Ishikawa (cell line): ENCODE measurements at regions not wholly inside any gene's neighbourhood (a gene's known extent, or its start where the extent isn't known, plus 50 kb on each side); places are given as distances from the start of the nearest gene placed in this dataset.

Experiments
- CEBPB ChIP-seq: IDR thresholded peaks from 2 replicates; pipeline ENCODE4 v1.6.1; 2012
- CREB1 ChIP-seq: IDR thresholded peaks from 2 replicates; pipeline ENCODE4 v1.6.1; 2012; ENCODE audit warnings: low read depth
- EGR1 ChIP-seq: IDR thresholded peaks from 2 replicates; pipeline ENCODE4 v1.6.1; 2012
- FOXM1 ChIP-seq: IDR thresholded peaks from 2 replicates; pipeline ENCODE4 v1.6.1; 2012; ENCODE audit warnings: low read depth, borderline replicate concordance
- RAD21 ChIP-seq: IDR thresholded peaks from 2 replicates; pipeline ENCODE4 v1.6.1; 2012; ENCODE audit warnings: low read depth
- TAF1 ChIP-seq: IDR thresholded peaks from 2 replicates; pipeline ENCODE4 v1.6.1; 2012; ENCODE audit warnings: low read depth, mild to moderate bottlenecking
- TEAD4 ChIP-seq: IDR thresholded peaks from 2 replicates; pipeline ENCODE4 v1.6.1; 2012
- YY1 ChIP-seq: IDR thresholded peaks from 2 replicates; pipeline ENCODE4 v1.6.1; 2012; ENCODE audit warnings: low read depth
- ZBTB7A ChIP-seq: IDR thresholded peaks from 2 replicates; pipeline ENCODE4 v1.6.1; 2012; ENCODE audit warnings: low read depth
- TF ChIP-seq, protein P1 (sequence below): IDR thresholded peaks from 2 replicates; pipeline ENCODE4 v1.6.1; 2012; ENCODE audit warnings: low read depth, mild to moderate bottlenecking

DNA sequence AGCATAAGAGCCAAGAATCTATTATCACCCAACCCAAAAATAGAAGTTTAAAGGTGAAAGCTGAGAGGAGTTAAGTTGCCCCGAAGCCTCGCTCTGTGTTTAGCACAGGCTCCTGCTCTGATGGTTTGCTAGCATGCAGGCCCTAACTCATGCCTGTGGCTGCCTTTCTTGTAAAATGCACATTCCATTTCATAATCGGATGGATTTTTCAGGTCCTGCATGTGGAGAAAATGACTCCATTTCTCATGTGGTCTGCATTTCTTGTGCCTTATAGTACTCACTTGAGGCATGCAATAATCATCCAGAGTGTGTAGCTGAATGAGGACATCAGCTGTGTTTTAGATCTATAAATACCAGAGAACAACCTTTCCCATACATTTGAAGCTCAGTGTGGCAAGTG lies 381.8 kb downstream of the CPS1 start:
- TF ChIP-seq TAF1: no peak
- TF ChIP-seq FOXM1: no peak
- TF ChIP-seq CREB1: no peak
- TF ChIP-seq CEBPB: no peak
- no peak for TF ChIP-seq RAD21
- TF ChIP-seq, protein P1, sequence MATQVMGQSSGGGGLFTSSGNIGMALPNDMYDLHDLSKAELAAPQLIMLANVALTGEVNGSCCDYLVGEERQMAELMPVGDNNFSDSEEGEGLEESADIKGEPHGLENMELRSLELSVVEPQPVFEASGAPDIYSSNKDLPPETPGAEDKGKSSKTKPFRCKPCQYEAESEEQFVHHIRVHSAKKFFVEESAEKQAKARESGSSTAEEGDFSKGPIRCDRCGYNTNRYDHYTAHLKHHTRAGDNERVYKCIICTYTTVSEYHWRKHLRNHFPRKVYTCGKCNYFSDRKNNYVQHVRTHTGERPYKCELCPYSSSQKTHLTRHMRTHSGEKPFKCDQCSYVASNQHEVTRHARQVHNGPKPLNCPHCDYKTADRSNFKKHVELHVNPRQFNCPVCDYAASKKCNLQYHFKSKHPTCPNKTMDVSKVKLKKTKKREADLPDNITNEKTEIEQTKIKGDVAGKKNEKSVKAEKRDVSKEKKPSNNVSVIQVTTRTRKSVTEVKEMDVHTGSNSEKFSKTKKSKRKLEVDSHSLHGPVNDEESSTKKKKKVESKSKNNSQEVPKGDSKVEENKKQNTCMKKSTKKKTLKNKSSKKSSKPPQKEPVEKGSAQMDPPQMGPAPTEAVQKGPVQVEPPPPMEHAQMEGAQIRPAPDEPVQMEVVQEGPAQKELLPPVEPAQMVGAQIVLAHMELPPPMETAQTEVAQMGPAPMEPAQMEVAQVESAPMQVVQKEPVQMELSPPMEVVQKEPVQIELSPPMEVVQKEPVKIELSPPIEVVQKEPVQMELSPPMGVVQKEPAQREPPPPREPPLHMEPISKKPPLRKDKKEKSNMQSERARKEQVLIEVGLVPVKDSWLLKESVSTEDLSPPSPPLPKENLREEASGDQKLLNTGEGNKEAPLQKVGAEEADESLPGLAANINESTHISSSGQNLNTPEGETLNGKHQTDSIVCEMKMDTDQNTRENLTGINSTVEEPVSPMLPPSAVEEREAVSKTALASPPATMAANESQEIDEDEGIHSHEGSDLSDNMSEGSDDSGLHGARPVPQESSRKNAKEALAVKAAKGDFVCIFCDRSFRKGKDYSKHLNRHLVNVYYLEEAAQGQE: no peak
- TF ChIP-seq EGR1: no peak
- TF ChIP-seq ZBTB7A: no peak
- TF ChIP-seq YY1: no peak
- no peak for TF ChIP-seq TEAD4
